SK-N-SH (cell line): ENCODE measurements at regions not wholly inside any gene's neighbourhood (a gene's known extent, or its start where the extent isn't known, plus 50 kb on each side); places are given as distances from the start of the nearest gene placed in this dataset.

Source experiments
- CTCF ChIA-PET: fragments of 300-600, 350-600 bp; formaldehyde crosslinking; extraction: SDS; loops from one replicate; lab custom pipeline; 2021; lab: Yijun Ruan, JAX
- POLR2A ChIA-PET: fragments of 350-600 bp; sonication (Branson Sonifier 250); formaldehyde crosslinking; extraction: SDS; loops from one replicate; lab custom pipeline; 2020; ENCODE audit warnings: antibody characterized with exemption, inconsistent platforms; lab: Yijun Ruan, JAX
- DNase-seq: peaks from one replicate; pipeline ENCODE4 v3.0.0; 2012
- H2AFZ ChIP-seq: fragments of 200-600 bp; sonication (generic); 2 replicates; pipeline ENCODE4 v1.8.1; 2016; ENCODE audit warnings: antibody characterized with exemption, mild to moderate bottlenecking, low read depth
- H3F3A ChIP-seq: fragments of 200-600 bp; sonication (generic); replicated peaks from 2 replicates; pipeline ENCODE3; 2016; ENCODE audit warnings: antibody characterized with exemption, mild to moderate bottlenecking; ENCODE audit not compliant: insufficient read depth
- H3K27ac ChIP-seq, 2 experiments: fragments of 200-500 bp in 1 of 2; fragments of 200-600 bp in 1 of 2; sonication (Bioruptor generic) in 1 of 2; sonication (generic), shearing (Covaris generic) in 1 of 2; 2 replicates each; pipeline versions ENCODE4 v1.5.1 to v1.6.1; 2014 to 2016; ENCODE audit warnings: low read depth in 2 of 2, inconsistent platforms in 1 of 2, low read length in 1 of 2, mild to moderate bottlenecking in 1 of 2, mixed read lengths in 1 of 2
- H3K27me3 ChIP-seq: fragments of 200-600 bp; sonication (generic), shearing (Covaris generic); 2 replicates; pipeline ENCODE4 v1.6.1; 2016; ENCODE audit warnings: mixed run types; ENCODE audit not compliant: insufficient read depth
- H3K36me3 ChIP-seq, 2 experiments: fragments of 200-500 bp in 1 of 2; fragments of 200-600 bp in 1 of 2; sonication (Bioruptor generic) in 1 of 2; sonication (generic) in 1 of 2; replicated peaks in 1 of 2; 2 replicates each; pipeline versions ENCODE3 to v1.5.1; 2014 to 2016; ENCODE audit warnings: low read length in 1 of 2, mild to moderate bottlenecking in 1 of 2; ENCODE audit not compliant: insufficient read depth in 2 of 2, control insufficient read depth in 1 of 2
- H3K4me1 ChIP-seq, 2 experiments: fragments of 200-500 bp in 1 of 2; fragments of 200-600 bp in 1 of 2; sonication (Bioruptor generic) in 1 of 2; sonication (generic), shearing (Covaris generic) in 1 of 2; 2 replicates each; pipeline versions ENCODE4 v1.5.1 to v1.6.1; 2014 to 2016; ENCODE audit warnings: low read depth in 1 of 2, low read length in 1 of 2, mixed run types in 1 of 2; ENCODE audit not compliant: insufficient read depth in 2 of 2, control insufficient read depth in 1 of 2
- H3K4me2 ChIP-seq: fragments of 200-600 bp; sonication (generic), shearing (Covaris generic); 2 replicates; pipeline ENCODE4 v1.6.1; 2017; ENCODE audit warnings: mixed run types
- H3K4me3 ChIP-seq, 2 experiments: fragments of 200-500 bp in 1 of 2; fragments of 200-600 bp in 1 of 2; sonication (Bioruptor generic) in 1 of 2; sonication (generic), shearing (Covaris generic) in 1 of 2; 2 replicates each; pipeline versions ENCODE4 v1.5.1 to v1.8.1; 2014 to 2016; ENCODE audit warnings: low read depth in 2 of 2, inconsistent platforms in 1 of 2, low read length in 1 of 2, mild to moderate bottlenecking in 1 of 2, mixed read lengths in 1 of 2, moderate library complexity in 1 of 2
- H3K79me2 ChIP-seq: fragments of 200-600 bp; sonication (generic); 2 replicates; pipeline ENCODE4 v1.8.1; 2017; ENCODE audit warnings: mild to moderate bottlenecking; ENCODE audit not compliant: insufficient read depth
- H3K9ac ChIP-seq: fragments of 200-600 bp; sonication (generic); 2 replicates; pipeline ENCODE4 v1.6.1; 2017; ENCODE audit warnings: mixed run types
- H3K9me2 ChIP-seq: fragments of 200-600 bp; sonication (generic); 2 replicates; pipeline ENCODE4 v1.6.1; 2017; ENCODE audit warnings: mixed run types
- H3K9me3 ChIP-seq: fragments of 200-600 bp; sonication (generic); 2 replicates; pipeline ENCODE4 v1.6.1; 2017; ENCODE audit warnings: mixed run types, mild to moderate bottlenecking, moderate library complexity
- H4K20me1 ChIP-seq: fragments of 200-600 bp; sonication (generic); 2 replicates; pipeline ENCODE4 v1.6.1; 2017; ENCODE audit warnings: mild to moderate bottlenecking, mixed run types; ENCODE audit not compliant: insufficient read depth
- CHD2 ChIP-seq: fragments of 150-350 bp; IDR thresholded peaks from 2 replicates; pipeline ENCODE4 v1.6.1; 2018; ENCODE audit warnings: low read length; ENCODE audit not compliant: partially characterized antibody
- CTCF ChIP-seq: fragments of 200-600 bp; sonication (generic); IDR thresholded peaks from 2 replicates; pipeline ENCODE4 v1.6.1; 2017; ENCODE audit warnings: antibody characterized with exemption, mild to moderate bottlenecking, moderate library complexity
- FOSL2 ChIP-seq: IDR thresholded peaks from 2 replicates; pipeline ENCODE4 v1.4.0; 2012; ENCODE audit warnings: low read depth, mild to moderate bottlenecking, moderate library complexity, borderline replicate concordance
- GABPA ChIP-seq: IDR thresholded peaks from 2 replicates; pipeline ENCODE4 v1.4.0; 2012; ENCODE audit warnings: low read depth, mild to moderate bottlenecking
- GATA2 ChIP-seq: sonication (generic); formaldehyde crosslinking; IDR thresholded peaks from 2 replicates; pipeline ENCODE4 v1.5.0; 2020; ENCODE audit warnings: mild to moderate bottlenecking, missing genetic modification reagents
- IRF3 ChIP-seq: fragments of 150-350 bp; IDR thresholded peaks from 2 replicates; pipeline ENCODE4 v1.6.1; 2016; ENCODE audit warnings: mild to moderate bottlenecking, low read depth, low read length
- MAX ChIP-seq: IDR thresholded peaks from 2 replicates; pipeline ENCODE4 v1.4.0; 2012; ENCODE audit warnings: low read depth
- MEF2A ChIP-seq: IDR thresholded peaks from 2 replicates; pipeline ENCODE4 v1.4.0; 2012; ENCODE audit warnings: low read depth, borderline replicate concordance
- NRF1 ChIP-seq: IDR thresholded peaks from 2 replicates; pipeline ENCODE4 v1.6.1; 2012; ENCODE audit warnings: low read depth, mild to moderate bottlenecking, low read length
- PBX3 ChIP-seq: IDR thresholded peaks from 2 replicates; pipeline ENCODE4; 2012
- RAD21 ChIP-seq: IDR thresholded peaks from 2 replicates; pipeline ENCODE4 v1.6.1; 2012; ENCODE audit warnings: mild to moderate bottlenecking, low read length
- RCOR1 ChIP-seq: fragments of 150-350 bp; IDR thresholded peaks from 2 replicates; pipeline ENCODE4 v1.6.1; 2017; ENCODE audit warnings: antibody characterized with exemption, low read length
- REST ChIP-seq: IDR thresholded peaks from 2 replicates; pipeline ENCODE4 v1.6.1; 2012; ENCODE audit warnings: mild to moderate bottlenecking, low read depth, low read length, moderate library complexity
- RFX5 ChIP-seq: IDR thresholded peaks from 2 replicates; pipeline ENCODE4 v1.6.1; 2012; ENCODE audit warnings: mild to moderate bottlenecking, improper control_type of control experiment, low read length
- SMC3 ChIP-seq: IDR thresholded peaks from 2 replicates; pipeline ENCODE4 v1.6.1; 2012; ENCODE audit warnings: low read depth, low read length, improper control_type of control experiment
- TAF1 ChIP-seq: IDR thresholded peaks from 2 replicates; pipeline ENCODE4 v1.6.1; 2012; ENCODE audit warnings: low read depth, mild to moderate bottlenecking, low read length, moderate library complexity, borderline replicate concordance
- TCF12 ChIP-seq: IDR thresholded peaks from 2 replicates; pipeline ENCODE4 v1.4.0; 2012
- TEAD4 ChIP-seq: IDR thresholded peaks from 2 replicates; pipeline ENCODE4 v1.4.0; 2012; ENCODE audit warnings: mild to moderate bottlenecking, borderline replicate concordance; ENCODE audit not compliant: insufficient read depth
- USF2 ChIP-seq: fragments of 150-350 bp; IDR thresholded peaks from 2 replicates; pipeline ENCODE4 v1.6.1; 2017; ENCODE audit warnings: antibody characterized with exemption, low read length, low read depth, borderline replicate concordance
- YY1 ChIP-seq: IDR thresholded peaks from 2 replicates; pipeline ENCODE4 v1.4.0; 2012; ENCODE audit warnings: low read depth, mild to moderate bottlenecking

GRCh38 chr11:26830757-26831156 lies 108.9 kb upstream of the SLC5A12 start:
- Histone ChIP-seq H3K4me1 (peaks cover 3 to 5% of the 10 kb centered on the region in 2 experiments; a peak in 3 of 4 replicates), H3K9ac (no peak overlapping the region), H3K4me3 (no peak overlapping the region), H3K36me3 (no peaks in the 10 kb centered on the region), H4K20me1 (no peaks in the 10 kb centered on the region), H3F3A (no peaks in the 10 kb centered on the region), H3K9me2 (no peaks in the 10 kb centered on the region), H2AFZ (no peak overlapping the region), H3K27ac (no peak overlapping the region), H3K9me3 (no peaks in the 10 kb centered on the region), H3K79me2 (no peaks in the 10 kb centered on the region), H3K4me2 (no peak overlapping the region), H3K27me3 (no peaks in the 10 kb centered on the region)
- no peak for DNase-seq
- POLR2A ChIA-PET: no interaction called here
- CTCF ChIA-PET: interaction anchor here (0.7 to 0.9 kb wide), 2 partner anchors 77 to 327 kb away, joined by 3 to 5 read pairs; no protein-coding TSS in a partner anchor
- TF ChIP-seq GATA2 (CRISPR knock-in tag) (no peak), YY1 (no peak), TAF1 (no peak), MAX (no peak), GABPA (no peak), NRF1 (no peak), REST (no peak), CTCF (no peak), PBX3 (no peak), CHD2 (no peak), RFX5 (no peak), SMC3 (no peak), USF2 (no peak), FOSL2 (no peak), TEAD4 (no peak), MEF2A (no peak), TCF12 (no peak), RAD21 (no peak), RCOR1 (no peak), IRF3 (no peak)
- TF ChIP-seq, all 33 proteins: peak for 0
